ENCODE measurements at regions not wholly inside any gene's neighbourhood (a gene's known extent, or its start where the extent isn't known, plus 50 kb on each side); places are given as distances from the start of the nearest gene placed in this dataset.
"Not testable (repeated sequence)": the region's sequence is repeated elsewhere in the genome, so short reads cannot be mapped to it uniquely, and the experiment has no call there.

- DNase-seq (ENCODE audit: low spot score): no peak
Measured at GRCh38 chr1:226461087-226461486, 53.2 kb upstream of the PARP1 start.

DNA sequence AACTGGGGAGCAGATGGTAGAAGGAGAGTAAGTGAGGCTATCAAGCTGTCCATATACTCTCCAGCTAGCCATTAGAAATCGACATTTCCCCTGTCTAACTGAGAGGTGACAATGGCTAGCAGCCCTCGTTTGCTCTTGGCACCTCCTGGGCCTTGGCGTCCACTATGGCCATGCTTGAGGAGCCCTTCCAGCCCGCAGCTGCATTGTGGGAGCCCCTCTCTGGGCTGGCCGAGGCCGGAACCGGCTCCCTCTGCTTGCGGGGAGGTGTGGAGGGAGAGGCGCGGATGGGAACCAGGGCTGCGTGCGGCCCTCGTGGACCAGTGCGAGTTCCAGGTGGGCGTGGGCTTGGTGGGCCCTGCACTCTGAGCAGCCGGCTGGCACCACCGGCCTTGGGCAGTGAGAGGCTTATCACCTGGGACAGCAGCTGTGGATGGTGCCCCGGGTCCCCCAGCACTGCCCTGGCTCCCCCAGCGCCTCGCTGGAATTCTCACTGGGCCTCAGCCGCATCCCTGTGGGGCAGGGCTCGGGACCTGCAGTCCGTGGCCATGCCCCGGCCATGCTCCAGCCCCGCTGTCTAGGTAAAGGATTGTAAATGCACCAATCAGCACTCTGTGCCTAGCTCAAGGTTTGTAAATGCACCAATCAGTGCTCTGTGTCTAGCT lies 56.2 kb upstream of the PARP1 start:
- DNase-seq (ENCODE audit: low spot score): no peak

GRCh38 chr1:226464587-226464971 lies 56.7 kb upstream of the PARP1 start:
- DNase-seq (ENCODE audit: low spot score): not testable (repeated sequence)

DNA sequence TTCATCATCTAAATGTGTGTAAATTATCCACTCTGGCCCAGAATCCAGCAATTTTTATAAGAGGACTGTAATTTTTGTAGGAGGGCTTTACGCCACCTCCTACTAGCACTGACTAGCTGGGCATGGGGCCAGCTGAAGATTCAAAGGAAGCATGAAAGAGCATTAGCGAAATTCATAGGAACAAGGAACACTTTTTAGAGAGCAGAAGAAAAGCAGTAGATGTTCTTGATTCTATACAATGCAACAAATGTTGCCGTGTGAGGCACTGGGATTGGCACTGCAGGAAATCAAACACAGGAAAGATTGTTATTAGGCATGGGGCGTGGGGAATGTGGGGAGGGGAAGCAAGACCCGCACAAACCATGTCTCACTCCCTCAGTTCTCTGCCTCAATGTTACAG lies 58.4 kb upstream of the PARP1 start:
- DNase-seq (ENCODE audit: low spot score): no peak

- no peak for DNase-seq (ENCODE audit: low spot score)
Measured at GRCh38 chr1:226467443-226467842, 59.5 kb upstream of the PARP1 start.

GRCh38 chr1:226470921-226471866 lies 63.3 kb upstream of the PARP1 start:
- DNase-seq (ENCODE audit: low spot score): no peak

- DNase-seq (ENCODE audit: low spot score): no peak
Measured at GRCh38 chr1:226473325-226473724, 65.4 kb upstream of the PARP1 start.

DNA sequence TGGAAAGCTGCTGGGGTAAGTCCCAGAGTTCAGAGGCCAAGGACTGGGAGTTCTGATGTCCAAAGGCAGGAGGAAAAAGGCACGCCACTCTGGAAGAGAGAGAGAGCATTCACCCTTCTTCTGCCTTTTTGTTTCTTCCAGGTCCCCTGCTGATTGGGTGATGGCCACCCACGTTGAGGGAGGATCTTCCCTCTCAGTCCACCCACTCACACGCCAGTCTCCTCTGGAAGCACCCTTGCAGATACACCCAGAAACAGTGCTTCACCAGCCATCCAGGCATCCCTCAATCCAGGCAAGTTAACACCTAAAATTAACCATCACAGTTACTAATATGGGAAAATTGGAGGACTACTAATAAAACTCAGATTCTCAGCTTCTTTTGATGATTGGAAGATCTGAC lies 66.1 kb upstream of the PARP1 start:
- no peak for DNase-seq (ENCODE audit: low spot score)

- DNase-seq (ENCODE audit: low spot score): no peak
Measured at GRCh38 chr1:226474443-226475141, 66.7 kb upstream of the PARP1 start.

DNA sequence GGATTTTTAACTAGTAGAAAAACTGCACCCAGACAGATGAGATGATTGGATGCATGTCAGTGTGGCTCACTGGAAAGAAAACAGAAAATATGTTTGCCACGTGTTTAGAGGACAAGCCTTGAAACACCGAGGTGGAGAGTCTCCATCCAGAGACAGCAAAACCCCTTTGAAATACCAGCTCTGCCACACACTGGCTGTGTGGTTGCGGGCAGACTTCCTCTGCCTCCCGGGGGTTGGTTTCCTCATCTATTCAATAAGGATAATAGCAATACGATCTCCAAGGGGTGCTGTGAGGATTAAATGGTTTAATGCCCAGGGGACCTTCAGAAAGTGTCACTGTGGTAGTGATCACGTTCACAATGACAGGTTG lies 67.2 kb upstream of the PARP1 start:
- no peak for DNase-seq (ENCODE audit: low spot score)

DNA sequence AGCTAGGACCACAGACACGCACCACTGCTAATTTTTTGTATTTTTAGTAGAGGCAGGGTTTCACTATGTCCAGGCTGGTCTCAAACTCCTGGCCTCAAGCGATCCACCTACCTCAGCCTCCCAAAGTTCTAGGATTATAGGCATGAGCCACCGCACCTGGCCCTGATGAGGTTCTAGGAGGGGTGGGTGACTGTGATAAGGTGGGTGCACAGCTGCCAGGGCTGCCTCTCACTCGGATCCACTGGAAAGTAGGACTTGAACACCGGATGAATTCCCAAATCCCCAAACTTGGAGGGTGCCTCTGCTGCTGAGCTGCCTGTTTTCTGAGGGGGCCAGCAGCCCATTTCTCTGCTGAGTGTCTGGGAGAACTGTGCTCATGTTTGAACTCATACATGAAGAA lies 68.2 kb upstream of the PARP1 start:
- no peak for DNase-seq (ENCODE audit: low spot score)

DNA sequence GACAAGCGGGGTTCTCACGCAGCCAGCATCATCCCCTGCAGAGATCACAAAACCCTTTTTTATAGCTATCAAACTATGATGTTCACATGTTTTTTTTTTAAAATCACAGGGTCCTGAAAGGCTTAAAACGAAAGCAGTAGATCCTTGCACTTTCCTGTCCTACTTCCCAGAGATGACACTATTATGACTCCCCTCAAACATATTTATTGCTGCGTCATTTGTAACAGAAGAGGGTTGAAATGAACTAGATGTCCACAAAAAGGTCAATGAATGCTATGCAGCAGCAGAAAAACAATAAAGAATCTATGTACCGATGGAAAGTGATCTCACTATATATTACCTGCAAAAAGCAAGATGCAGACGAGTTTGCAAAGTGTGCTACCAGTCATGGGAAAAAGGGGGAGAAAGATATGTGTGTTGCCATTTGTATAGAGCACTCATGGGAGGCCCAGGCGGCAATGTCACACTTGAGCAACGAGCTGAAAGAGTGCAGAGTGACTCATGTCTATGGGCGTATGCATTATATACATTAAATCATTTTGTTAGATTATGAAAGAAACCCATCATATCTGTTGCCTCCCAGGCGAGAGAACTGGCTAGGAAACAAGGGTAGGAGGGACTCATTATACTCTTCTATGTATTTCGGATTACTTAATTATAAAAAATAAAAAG lies 68.9 kb upstream of the PARP1 start:
- DNase-seq (ENCODE audit: low spot score): no peak

DNA sequence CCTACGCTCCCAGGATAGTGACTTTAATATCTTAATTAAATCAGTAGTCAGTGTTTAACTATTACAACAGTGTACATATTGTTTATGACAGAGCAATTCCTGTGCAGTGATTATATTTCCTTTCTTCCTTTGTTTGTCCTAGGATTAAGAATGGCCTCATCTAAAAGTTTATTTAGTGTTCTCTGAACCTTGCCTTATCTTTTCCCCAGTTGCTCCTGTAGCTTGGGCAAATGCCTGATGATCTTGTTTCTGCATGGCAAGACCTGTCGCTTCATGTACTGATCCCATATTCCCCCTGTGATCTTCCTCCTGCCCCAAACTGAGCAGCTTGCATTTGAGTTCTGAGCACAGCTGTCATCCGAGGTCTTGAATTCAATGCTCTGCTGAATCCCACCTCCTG lies 69.1 kb upstream of the STUM start:
- DNase-seq (ENCODE audit: low spot score): no peak

GRCh38 chr1:226480461-226480860 lies 68.1 kb upstream of the STUM start:
- DNase-seq (ENCODE audit: low spot score): no peak

DNA sequence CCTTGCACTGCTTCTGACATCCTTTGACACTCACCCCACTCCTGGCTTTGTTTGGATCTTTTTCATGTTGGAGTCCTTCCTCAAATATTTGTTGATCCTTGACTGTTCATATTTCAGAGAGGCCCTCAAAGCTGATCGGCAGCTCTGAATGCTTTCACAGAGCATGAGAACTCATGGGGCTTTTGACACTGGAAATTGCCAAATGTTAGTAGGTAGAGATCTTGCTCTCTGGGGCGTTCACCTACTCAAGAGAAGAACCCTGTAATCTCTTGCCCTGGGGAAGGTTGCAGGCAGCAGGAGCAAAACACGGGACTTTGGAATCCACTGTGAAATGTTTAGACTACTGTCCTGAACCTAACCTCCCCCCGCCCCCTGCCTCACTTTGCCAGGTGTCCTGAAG lies 67.4 kb upstream of the STUM start:
- no peak for DNase-seq (ENCODE audit: low spot score)

GRCh38 chr1:226482196-226482595 lies 66.4 kb upstream of the STUM start:
- DNase-seq (ENCODE audit: low spot score): no peak

- no peak for DNase-seq (ENCODE audit: low spot score)
Measured at GRCh38 chr1:226482975-226483700, 65.4 kb upstream of the STUM start.

DNA sequence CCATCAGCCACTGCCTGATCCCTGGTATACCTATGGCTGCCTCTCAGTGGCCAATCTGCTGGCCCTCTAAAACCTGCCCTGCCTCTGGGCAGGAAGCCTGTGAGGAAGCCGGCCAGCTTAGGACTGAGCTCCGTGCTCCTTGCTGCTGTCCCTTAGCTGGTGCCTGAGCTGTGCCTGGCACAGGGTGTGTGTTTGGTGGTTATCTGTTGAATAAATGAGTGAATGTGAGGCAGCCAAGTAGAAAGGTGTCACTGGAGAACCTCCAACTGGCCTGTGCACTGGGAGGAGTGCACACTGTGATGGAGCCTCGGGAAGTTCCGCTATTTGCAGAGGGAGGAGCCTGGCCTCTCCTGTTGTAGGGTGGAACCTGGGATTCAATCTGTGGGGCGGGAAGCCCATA lies 63.4 kb upstream of the STUM start:
- no peak for DNase-seq (ENCODE audit: low spot score)

DNA sequence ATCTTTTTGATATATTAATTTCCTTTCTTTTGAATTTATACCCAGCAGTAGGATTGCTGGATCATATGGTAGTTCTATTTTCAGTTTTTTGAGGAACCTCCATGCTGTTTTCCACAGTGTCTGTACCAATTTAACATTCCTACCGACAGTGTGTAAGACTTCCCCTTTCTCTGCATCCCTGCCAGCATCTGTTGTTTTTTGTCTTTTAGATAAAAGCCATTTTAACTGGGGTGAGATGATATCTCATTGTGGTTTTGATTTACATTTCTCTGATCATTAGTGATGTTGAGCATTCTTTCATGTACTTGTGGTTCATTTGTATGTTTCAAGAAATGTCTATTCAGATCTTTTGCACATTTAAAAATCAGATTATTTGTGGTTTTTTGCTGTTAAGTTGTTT lies 62.4 kb upstream of the STUM start:
- DNase-seq (ENCODE audit: low spot score): no peak

DNA sequence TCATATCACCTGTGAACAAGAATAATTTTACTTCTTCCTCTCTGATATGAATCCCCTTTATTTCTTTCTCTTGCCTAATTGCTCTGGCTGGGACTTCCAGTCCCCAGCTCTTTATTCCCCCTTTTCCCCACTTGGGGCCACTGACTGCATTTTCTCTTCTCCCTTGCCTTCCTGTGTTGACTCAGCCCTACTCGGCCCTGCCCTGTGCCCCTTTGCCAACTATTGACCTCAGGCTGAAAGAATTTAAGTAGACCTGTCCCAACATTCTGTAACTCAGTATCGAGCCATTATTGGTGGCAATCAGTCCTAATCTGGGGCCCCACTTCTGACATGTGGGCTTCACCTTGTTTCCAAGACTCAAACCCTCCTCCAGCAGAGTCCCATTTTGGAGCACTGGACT lies 60.6 kb upstream of the STUM start:
- no peak for DNase-seq (ENCODE audit: low spot score)

GRCh38 chr1:226489718-226490425 lies 58.7 kb upstream of the STUM start:
- DNase-seq (ENCODE audit: low spot score): no peak
